IPS-18c (cell line): ENCODE measurements at regions not wholly inside any gene's neighbourhood (a gene's known extent, or its start where the extent isn't known, plus 50 kb on each side); places are given as distances from the start of the nearest gene placed in this dataset.
"Not testable (repeated sequence)": the region's sequence is repeated elsewhere in the genome, so short reads cannot be mapped to it uniquely, and the experiment has no call there.

ENCODE experiments used
- H3K4me3 ChIP-seq: 2 replicates; pipeline ENCODE4 v1.7.0; 2013; ENCODE audit warnings: low read depth, mild to moderate bottlenecking, low read length, moderate library complexity; ENCODE audit not compliant: insufficient read depth
- H3K9me3 ChIP-seq: one replicate; pipeline ENCODE4 v1.6.1; 2013; ENCODE audit warnings: mild to moderate bottlenecking, low read length, moderate library complexity; ENCODE audit not compliant: control insufficient read depth, insufficient read depth

DNA sequence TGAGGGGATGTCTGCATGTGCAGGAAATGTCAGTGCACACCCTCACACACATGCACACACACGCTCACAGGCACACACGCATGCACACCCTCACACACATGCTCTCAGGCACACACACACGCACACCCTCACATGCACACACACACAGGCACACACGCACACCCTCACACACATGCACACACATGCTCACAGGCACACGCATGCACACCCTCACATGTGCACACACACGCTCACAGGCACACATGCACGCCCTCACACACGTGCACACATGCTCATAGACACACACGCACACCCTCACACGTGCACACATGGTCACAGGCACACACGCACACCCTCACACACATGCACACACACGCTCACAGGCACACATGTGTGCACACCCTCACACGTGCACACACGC is 77.6 kb upstream of the ZNF469 start:
- Histone ChIP-seq H3K9me3 (peaks cover 4% of the 10 kb centered on the region), H3K4me3 (no peak overlapping the region)

- no peak overlapping the region for H3K4me3 ChIP-seq
- peaks cover 4% of the 10 kb centered on the region for H3K9me3 ChIP-seq
Measured at GRCh38 chr16:88306411-88306810, 76.3 kb upstream of the ZNF469 start.

- Histone ChIP-seq H3K4me3 (no peak overlapping the region), H3K9me3 (peaks cover 4% of the 10 kb centered on the region)
Measured at GRCh38 chr16:88306860-88307545, 75.8 kb upstream of the ZNF469 start.

DNA sequence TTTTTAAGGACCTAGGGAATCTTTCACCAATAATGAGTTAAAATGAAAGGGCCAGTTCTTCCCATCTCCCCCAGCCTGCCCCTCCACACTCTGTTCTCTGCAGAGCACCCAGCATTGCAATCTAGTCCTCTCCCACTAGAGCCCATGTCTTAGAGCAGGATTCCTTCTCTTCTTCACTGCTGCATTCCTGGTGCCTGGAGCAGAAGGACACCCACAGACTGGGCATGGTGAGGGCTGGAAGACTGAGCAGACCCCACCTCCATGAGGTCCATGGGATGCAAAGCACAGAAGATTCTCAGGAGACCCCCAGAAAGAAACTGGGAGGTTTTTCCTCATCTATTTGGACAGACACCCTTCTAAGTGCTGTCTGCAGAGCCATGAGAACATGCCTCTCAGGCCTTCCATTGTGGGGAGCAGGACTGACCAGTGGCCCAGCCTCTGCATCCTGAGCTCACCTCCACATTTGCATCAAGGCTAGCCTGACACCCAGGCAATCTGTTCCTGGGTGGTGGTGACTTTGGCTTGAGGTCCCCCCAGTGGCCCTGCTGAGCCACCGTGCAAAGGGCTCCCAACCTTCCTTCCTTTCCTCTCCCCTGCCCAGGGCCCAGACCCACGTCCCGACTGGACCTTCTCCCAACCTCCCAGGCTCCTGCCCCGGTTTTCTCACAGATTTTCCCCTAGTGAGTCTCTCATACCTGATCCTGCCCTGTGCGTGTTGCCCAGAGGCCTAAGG is 74.2 kb upstream of the ZNF469 start:
- Histone ChIP-seq H3K4me3 (no peak overlapping the region), H3K9me3 (peaks cover 2% of the 10 kb centered on the region)

DNA sequence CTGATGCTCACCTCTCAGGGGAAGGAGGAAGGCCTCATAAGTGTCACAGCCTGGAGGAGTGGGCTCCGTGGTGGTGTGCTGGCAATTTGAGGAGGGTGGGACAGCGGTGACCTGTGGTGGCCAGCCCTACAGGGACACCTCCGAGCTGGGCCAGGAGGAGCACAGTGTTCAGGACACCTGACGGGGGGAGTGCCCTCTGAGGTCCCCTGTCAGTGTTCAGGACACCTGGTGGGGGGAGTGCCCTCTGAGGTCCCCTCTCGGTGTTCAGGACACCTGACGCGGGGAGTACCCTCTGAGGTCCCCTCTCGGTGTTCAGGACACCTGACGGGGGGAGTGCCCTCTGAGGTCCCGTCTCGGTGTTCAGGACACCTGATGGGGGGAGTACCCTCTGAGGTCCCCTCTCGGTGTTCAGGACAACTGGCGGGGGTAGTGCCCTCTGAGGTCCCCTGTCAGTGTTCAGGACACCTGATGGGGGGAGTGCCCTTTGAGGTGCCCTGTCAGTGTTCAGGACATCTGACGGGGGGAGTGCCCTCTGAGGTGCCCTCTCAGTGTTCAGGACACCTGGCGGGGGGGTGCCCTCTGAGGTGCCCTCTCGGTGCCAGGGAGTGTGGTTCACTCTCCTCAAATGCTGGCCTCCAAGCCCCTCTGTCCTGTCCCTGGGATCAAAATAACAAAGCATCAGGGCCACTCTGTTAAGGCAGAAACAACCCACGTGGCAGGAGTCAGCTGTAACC is 73.4 kb upstream of the ZNF469 start:
- Histone ChIP-seq H3K9me3 (peaks cover 2% of the 10 kb centered on the region), H3K4me3 (no peak overlapping the region)

DNA sequence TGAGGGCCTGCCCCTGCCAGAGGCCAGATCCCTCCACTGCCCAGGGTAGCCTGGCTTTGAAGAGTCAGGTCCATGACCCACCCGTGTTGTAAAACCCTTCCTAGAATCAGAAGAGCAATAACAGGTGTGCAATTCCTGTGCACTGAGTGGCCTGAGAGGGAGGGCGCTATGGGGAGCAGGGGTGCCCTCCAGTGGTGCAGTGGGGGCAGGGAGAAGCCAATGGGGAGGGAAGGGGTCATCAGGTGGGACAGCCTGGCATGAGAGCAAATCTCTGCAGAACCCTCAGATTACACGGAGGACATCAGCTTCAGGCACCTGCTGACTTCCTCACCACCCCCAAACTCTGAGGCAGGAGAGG is 72.9 kb upstream of the ZNF469 start:
- no peak overlapping the region for H3K4me3 ChIP-seq

GRCh38 chr16:88310796-88311605 is 71.8 kb upstream of the ZNF469 start:
- Histone ChIP-seq H3K4me3 (no peak overlapping the region), H3K9me3 (peaks cover 2% of the 10 kb centered on the region)

More for the DNA sequence above, 72.9 kb upstream of the ZNF469 start:
- peaks cover 2% of the 10 kb centered on the region for H3K9me3 ChIP-seq

- not testable (repeated sequence) for H3K9me3 ChIP-seq, H3K4me3 ChIP-seq
Measured at GRCh38 chr16:88311860-88312259, 70.9 kb upstream of the ZNF469 start.

- Histone ChIP-seq H3K9me3 (no peaks in the 10 kb centered on the region), H3K4me3 (no peak overlapping the region)
Measured at GRCh38 chr16:88312732-88313131, 70.0 kb upstream of the ZNF469 start.

DNA sequence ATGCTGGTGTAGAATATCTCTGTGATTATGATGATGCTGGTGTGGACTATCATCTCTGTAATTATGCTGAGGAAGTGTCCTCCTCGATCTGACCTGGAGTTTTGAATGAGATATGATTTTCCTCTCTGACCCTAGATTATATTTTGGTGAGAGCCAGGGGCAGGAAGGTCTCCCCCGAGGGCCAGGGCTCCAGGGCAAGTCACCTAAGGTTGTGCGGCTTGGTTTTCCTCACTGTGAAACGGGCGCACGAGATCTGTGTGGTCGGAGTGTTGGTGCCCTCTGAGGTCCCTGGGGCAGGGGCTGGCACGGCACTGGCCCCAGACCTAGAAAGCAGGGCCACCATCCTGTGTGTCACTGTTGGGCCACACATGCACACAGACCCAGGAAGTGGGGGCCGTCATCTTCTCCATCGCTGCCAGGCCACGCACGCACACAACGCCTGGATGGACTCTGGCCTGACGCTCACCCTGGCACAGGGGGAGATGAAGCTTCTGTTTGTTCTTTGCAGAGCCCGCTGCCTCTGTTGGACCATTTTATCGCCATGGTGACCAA is 67.7 kb upstream of the ZNF469 start:
- no peak overlapping the region for H3K4me3 ChIP-seq
- H3K9me3 ChIP-seq, result no peaks in the 10 kb centered on the region

DNA sequence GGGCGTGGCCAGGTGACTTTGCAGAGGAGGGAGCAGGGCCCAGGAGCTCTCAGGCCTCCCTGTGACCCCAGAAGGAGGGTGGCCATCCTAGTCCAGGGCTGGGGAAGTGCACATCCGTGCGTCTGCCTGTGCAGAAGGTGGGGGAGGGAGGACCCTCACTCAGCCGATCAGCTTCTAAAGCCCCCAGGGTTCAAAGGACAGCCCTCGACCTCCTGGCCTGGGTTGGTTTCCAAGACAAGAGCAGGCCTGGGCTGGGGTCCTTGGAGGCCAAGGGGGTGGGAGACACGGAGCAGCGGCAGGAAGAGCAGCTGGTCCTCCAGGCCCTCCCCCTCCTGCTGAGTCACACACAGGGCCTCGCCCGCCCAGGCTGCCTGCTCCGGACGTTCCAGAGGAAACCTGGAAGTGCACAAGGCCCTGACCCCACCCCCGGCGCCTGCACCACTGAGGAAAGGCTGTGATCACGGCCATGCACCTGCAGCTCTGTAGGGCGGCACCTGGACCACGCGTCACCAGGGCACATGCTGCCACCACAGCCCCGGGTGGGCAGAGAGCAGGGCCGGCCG is 67.1 kb upstream of the ZNF469 start:
- H3K4me3 ChIP-seq, result no peak overlapping the region
- no peaks in the 10 kb centered on the region for H3K9me3 ChIP-seq

- Histone ChIP-seq H3K9me3 (no peaks in the 10 kb centered on the region), H3K4me3 (no peak overlapping the region)
Measured at GRCh38 chr16:88316151-88316550, 66.6 kb upstream of the ZNF469 start.

- no peak overlapping the region for H3K4me3 ChIP-seq
- no peaks in the 10 kb centered on the region for H3K9me3 ChIP-seq
Measured at GRCh38 chr16:88316941-88317612, 65.7 kb upstream of the ZNF469 start.

GRCh38 chr16:88317613-88317965 is 65.2 kb upstream of the ZNF469 start:
- no peaks in the 10 kb centered on the region for H3K9me3 ChIP-seq
- no peak overlapping the region for H3K4me3 ChIP-seq

- no peaks in the 10 kb centered on the region for H3K9me3 ChIP-seq
Measured at GRCh38 chr16:88318051-88318450, 64.7 kb upstream of the ZNF469 start.

DNA sequence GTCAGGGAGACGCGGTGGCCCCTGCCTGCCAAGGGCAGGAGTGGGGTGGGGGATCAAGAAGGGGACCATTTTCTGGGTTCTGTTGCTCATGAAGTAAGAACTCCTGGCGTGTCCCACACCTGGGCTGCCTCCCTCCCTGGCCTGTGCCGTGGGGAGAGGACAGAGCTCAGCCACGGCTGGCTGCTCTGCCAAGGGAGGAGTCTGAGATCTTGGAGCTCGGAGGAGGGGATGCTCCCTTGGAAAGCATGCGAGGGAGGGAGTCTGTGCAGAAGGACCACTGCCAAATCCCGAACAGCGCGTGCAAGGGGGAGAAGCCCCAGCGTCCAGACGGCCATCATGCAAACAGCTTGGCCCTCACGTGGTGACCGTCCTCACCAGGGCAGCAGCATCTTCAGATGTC is 64.2 kb upstream of the ZNF469 start:
- Histone ChIP-seq H3K9me3 (no peaks in the 10 kb centered on the region), H3K4me3 (no peak overlapping the region)

More at GRCh38 chr16:88318051-88318450, 64.7 kb upstream of the ZNF469 start:
- H3K4me3 ChIP-seq, result no peak overlapping the region
